ENCODE measurements at regions not wholly inside any gene's neighbourhood (a gene's known extent, or its start where the extent isn't known, plus 50 kb on each side); places are given as distances from the start of the nearest gene placed in this dataset.

DNA sequence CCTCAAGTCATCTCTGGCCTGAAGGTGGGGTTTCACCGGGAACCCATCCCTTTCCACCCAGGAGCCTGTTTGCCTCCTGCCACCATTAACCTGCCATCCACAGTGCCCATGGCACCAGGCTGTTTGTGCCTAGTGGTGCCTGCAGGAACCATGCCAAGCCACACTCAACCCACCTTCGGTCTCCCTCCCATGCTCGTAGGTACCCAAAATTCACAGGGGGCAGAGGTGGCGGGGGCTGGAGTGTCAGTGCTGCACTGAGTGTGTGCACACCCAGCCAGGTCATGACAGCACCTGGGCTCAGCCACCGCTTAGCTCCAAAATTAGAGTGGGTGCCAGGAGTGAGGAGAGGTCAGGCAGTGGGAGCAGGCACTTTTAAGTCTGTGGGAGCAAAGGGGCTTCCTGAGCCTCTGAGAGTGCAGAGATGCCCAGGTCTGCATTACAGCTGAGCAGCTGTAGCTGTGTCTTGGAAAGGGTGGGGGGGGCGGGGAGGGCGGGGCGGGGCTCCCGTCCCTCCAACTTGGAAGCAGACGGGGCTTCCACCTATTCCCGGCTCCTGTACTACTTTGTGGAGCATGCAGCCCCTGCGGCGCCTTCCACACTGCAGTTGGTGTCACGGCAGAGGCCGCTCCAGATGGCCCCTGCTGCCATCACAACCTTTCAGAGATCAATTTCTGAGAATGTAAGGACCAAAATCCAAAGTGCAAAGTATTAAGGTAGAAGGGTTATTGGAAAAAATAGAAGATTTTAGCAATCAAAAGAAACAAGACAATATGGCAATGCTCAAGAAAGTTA, 2396.8 kb upstream of the C9orf72 start:
- no peak for TF ChIP-seq POLR2A (IDR thresholded peaks at IDR 0.05)
- TF ChIP-seq, protein P1, sequence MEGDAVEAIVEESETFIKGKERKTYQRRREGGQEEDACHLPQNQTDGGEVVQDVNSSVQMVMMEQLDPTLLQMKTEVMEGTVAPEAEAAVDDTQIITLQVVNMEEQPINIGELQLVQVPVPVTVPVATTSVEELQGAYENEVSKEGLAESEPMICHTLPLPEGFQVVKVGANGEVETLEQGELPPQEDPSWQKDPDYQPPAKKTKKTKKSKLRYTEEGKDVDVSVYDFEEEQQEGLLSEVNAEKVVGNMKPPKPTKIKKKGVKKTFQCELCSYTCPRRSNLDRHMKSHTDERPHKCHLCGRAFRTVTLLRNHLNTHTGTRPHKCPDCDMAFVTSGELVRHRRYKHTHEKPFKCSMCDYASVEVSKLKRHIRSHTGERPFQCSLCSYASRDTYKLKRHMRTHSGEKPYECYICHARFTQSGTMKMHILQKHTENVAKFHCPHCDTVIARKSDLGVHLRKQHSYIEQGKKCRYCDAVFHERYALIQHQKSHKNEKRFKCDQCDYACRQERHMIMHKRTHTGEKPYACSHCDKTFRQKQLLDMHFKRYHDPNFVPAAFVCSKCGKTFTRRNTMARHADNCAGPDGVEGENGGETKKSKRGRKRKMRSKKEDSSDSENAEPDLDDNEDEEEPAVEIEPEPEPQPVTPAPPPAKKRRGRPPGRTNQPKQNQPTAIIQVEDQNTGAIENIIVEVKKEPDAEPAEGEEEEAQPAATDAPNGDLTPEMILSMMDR (IDR thresholded peaks at IDR 0.05) = no peak
- TF ChIP-seq EP300 (IDR thresholded peaks at IDR 0.05) = no peak

All from ovary (tissue), 3 donors.